Activated CD4-positive, alpha-beta memory T cell treated with anti-CD3 and anti-CD28 coated beads for 36 hours (primary cell): ENCODE measurements at regions not wholly inside any gene's neighbourhood (a gene's known extent, or its start where the extent isn't known, plus 50 kb on each side); places are given as distances from the start of the nearest gene placed in this dataset.
"Not testable (repeated sequence)": the region's sequence is repeated elsewhere in the genome, so short reads cannot be mapped to it uniquely, and the experiment has no call there.

Experiments used
- CTCF ChIA-PET: fragments of 350-600 bp; sonication (Branson Sonifier 250); formaldehyde crosslinking; loops from one replicate; lab custom pipeline; 2021; ENCODE audit warnings: antibody characterized with exemption, inconsistent platforms; lab: Charles Lee
- POLR2A ChIA-PET: fragments of 350-600 bp; sonication (Branson Sonifier 250); formaldehyde crosslinking; loops from one replicate; lab custom pipeline; 2021; ENCODE audit warnings: antibody characterized with exemption; lab: Charles Lee
- DNase-seq: peaks from one replicate; pipeline ENCODE4 v3.0.0-alpha.2; 2020
- H3K27ac Mint-ChIP-seq: one replicate; pipeline ENCODE4 v1.8.0; 2021; ENCODE audit warnings: mixed read lengths
- H3K27me3 Mint-ChIP-seq: one replicate; pipeline ENCODE4 v1.8.0; 2021; ENCODE audit warnings: mixed read lengths
- H3K36me3 Mint-ChIP-seq: one replicate; pipeline ENCODE4 v1.8.0; 2021; ENCODE audit warnings: mixed read lengths
- H3K4me1 Mint-ChIP-seq: one replicate; pipeline ENCODE4 v1.8.0; 2021; ENCODE audit warnings: low read depth, mixed read lengths
- H3K4me3 Mint-ChIP-seq: one replicate; pipeline ENCODE4 v1.8.0; 2021; ENCODE audit warnings: mild to moderate bottlenecking, mixed read lengths
- H3K9me3 Mint-ChIP-seq: one replicate; pipeline ENCODE4 v1.8.0; 2021; ENCODE audit warnings: mixed read lengths
- intact Hi-C: fragments of 100-400 bp; cut with micrococcal nuclease; formaldehyde crosslinking; loops from one replicate; pipeline ENCODE4 v1.15.1; 2023

DNA sequence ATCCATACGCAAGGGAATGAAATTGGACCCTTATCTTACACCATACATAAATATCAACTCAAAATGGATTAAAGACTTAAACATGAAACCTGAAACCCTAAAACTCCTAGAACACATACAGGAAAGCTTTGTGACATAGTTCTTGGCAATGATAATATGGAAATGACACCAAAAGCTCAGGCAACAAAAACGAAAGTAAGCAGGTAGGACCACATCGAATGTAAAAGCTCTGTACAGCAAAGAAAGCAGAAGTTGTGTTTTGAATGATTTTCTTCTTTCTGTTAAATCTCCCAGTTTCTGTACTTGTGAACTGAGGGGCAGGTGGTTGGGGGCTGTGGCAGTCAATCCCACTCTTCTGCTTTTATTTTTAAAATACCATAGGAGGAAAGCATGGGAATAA is 368.4 kb upstream of the PODXL start:
- ChIA-PET CTCF (no interaction called here), POLR2A (no interaction called here)
- H3K27me3 Mint-ChIP-seq = peaks cover 3% of the 10 kb centered on the region
- H3K9me3 Mint-ChIP-seq = no peaks in the 10 kb centered on the region
- no peaks in the 10 kb centered on the region for H3K36me3 Mint-ChIP-seq
- H3K4me3 Mint-ChIP-seq = no peak overlapping the region
- intact Hi-C loops = no loop called here
- no peak for DNase-seq
- H3K4me1 Mint-ChIP-seq = no peaks in the 10 kb centered on the region
- no peak overlapping the region for H3K27ac Mint-ChIP-seq

DNA sequence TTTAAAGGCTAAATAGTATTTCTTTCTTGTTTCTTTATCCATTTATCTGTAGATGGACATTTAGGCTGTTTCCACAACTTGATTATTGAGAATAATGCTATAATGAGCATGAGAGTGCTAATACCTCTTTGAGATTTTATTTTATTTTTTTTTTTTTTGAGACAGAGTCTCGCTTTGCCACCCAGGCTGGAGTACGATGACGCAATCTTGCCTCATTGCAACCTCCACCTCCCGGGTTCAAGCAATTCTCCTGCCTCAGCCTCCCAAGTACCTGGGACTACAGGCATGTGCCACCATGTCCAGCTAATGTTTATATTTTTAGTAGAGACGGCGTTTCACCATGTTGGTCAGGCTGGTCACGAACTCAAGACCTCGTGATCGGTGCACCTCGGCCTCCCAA is 366.5 kb upstream of the PODXL start:
- H3K4me1 Mint-ChIP-seq, H3K4me3 Mint-ChIP-seq, DNase-seq, CTCF ChIA-PET, POLR2A ChIA-PET, H3K27ac Mint-ChIP-seq, intact Hi-C loops, H3K27me3 Mint-ChIP-seq, H3K36me3 Mint-ChIP-seq, H3K9me3 Mint-ChIP-seq: not testable (repeated sequence)

DNA sequence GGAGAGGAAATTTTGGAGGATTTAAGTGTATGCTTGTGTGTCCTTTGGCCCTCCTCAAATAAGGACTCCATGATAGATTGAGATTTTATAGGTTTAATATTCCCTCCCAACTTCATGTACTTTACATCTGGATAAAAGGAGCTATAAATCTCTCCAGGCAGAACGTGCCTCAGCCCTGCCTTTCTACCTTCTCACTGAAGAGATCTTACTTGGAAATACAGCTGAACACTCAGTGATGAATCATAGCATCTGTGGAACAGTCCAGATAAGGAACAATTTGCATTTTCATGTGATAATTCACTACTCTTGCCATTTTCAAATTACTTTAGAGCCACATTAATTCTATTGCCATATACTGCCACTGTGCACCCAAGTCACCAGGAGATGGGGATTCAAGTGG is 364.6 kb upstream of the PODXL start:
- DNase-seq = no peak
- no peaks in the 10 kb centered on the region for H3K27me3 Mint-ChIP-seq
- intact Hi-C loops = no loop called here
- ChIA-PET POLR2A (no interaction called here), CTCF (no interaction called here)
- H3K4me1 Mint-ChIP-seq = no peaks in the 10 kb centered on the region
- H3K27ac Mint-ChIP-seq = no peak overlapping the region
- no peaks in the 10 kb centered on the region for H3K9me3 Mint-ChIP-seq
- H3K36me3 Mint-ChIP-seq = no peaks in the 10 kb centered on the region
- H3K4me3 Mint-ChIP-seq = no peak overlapping the region

DNA sequence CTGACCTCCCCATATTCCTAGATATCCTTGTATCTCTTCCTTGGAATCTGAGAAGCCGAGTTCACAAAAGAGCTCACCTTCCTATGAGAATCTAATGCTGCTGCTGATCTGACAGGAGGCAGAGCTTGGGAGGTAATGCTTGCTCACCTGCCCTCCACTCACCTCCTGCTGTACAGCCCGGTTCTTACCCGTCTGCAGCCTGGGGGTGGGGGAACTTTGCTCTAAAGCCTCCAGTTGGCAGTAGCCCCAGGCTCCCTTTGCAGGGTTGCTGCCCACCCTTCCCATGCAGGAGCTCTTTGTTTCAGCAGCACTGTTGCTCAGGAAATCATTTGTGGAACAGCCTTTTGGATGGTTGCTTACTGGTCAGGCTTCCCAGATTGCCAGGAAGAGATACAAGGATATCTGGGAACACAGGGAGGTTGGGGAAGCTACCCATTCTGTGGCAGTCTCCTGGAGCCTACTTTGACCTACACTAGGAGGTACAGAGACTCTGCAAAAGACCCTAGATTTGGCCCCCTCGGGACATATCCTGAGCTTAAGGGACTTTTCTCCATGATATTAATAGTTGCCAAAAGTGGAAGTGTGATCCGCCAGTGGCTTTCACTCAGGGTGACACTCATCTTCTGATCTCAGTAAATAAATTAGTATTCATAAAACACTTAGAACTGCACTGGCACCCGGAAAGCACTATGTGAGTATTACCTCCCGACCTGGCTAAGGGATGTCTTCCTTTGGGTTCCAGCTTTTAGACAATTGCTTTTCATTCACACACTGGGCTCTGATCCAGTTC is 363.7 kb upstream of the PODXL start:
- POLR2A ChIA-PET = no interaction called here
- Mint-ChIP-seq H3K36me3 (no peaks in the 10 kb centered on the region), H3K27me3 (no peaks in the 10 kb centered on the region), H3K4me3 (no peak overlapping the region), H3K9me3 (no peaks in the 10 kb centered on the region), H3K4me1 (no peaks in the 10 kb centered on the region), H3K27ac (no peak overlapping the region)
- intact Hi-C loops = no loop called here
- DNase-seq = no peak
- CTCF ChIA-PET = no interaction called here

DNA sequence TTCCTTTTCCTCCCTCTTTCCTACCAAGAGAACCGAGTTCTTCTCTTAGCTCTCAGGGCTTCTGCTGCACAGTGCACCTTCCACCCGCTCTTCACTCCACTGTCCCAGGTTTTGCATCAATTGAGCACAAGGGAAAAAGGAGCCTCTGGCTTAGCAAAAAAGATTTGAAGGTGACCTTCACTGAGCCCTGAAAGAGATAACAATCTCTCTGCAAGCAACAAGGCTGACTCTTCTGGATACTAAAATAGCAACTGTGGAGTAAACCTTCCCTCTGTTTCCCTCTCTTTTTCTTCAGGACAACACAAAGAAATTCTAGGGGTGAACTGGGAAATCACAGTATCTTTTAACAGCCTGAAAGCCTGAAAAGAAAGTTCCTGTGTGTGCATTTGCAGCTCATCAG is 354.7 kb upstream of the PODXL start:
- H3K4me3 Mint-ChIP-seq = no peak overlapping the region
- peaks cover 7% of the 10 kb centered on the region for H3K9me3 Mint-ChIP-seq
- H3K4me1 Mint-ChIP-seq = no peaks in the 10 kb centered on the region
- intact Hi-C loops = no loop called here
- peaks cover 27% of the 10 kb centered on the region for H3K27me3 Mint-ChIP-seq
- H3K36me3 Mint-ChIP-seq = no peaks in the 10 kb centered on the region
- POLR2A ChIA-PET = no interaction called here
- CTCF ChIA-PET = no interaction called here
- H3K27ac Mint-ChIP-seq = no peak overlapping the region
- no peak for DNase-seq

DNA sequence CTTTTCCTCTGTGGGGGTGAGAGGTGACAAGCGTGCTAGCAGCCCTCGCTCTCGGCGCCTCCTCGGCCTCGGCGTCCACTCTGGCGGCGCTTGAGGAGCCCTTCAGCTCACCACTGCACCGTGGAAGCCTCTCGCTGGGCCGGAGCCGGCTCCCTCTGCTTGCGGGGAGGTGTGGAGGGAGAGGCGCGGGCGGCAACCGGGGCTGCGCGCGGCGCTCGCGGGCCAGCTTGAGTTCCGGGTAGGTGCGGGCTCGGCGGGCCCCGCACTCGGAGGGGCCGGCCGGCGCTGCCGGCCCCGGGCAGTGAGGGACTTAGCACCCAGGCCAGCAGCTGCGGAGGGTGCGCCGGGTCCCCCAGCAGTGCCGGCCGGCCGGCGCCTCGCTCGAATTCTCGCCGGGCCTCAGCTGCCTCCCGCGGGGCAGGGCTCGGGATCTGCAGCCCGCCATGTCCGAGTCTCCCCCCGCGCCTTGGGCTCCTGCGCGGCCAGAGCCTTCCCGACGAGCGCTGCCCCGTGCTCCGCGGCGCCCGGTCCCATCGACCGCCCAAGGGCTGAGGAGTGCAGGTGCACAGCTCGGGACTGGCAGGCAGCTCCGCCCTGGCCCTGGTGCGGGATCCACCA is 352.8 kb upstream of the PODXL start:
- DNase-seq = no peak
- no peak overlapping the region for H3K27ac Mint-ChIP-seq
- no peaks in the 10 kb centered on the region for H3K4me1 Mint-ChIP-seq
- CTCF ChIA-PET = no interaction called here
- no peak overlapping the region for H3K4me3 Mint-ChIP-seq
- H3K9me3 Mint-ChIP-seq = peaks cover 4% of the 10 kb centered on the region
- H3K27me3 Mint-ChIP-seq = peaks cover 27% of the 10 kb centered on the region
- POLR2A ChIA-PET = no interaction called here
- intact Hi-C loops = no loop called here
- H3K36me3 Mint-ChIP-seq = no peaks in the 10 kb centered on the region

DNA sequence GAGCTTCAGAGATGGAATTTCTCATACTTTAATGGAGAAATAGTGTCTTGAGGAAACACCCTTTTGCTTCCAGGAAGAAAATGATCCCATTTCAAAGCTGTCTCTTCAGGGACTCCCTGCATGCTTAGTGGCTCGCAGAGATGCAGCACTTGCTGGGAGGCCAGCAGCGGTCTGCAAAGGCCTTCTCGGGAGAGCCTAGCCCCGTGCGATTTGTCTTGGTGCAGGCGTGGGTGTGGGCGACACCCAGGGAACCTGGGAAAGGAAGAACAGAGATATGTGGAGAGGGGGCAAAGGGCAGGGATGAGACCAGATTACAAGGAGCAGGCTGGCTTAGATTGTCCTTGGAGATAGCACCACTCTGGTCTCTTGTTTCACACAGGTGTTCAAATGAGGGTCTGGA is 352.3 kb upstream of the PODXL start:
- intact Hi-C loops = no loop called here
- no peak for DNase-seq
- Mint-ChIP-seq H3K27me3 (peaks cover 27% of the 10 kb centered on the region), H3K36me3 (no peaks in the 10 kb centered on the region), H3K4me1 (no peaks in the 10 kb centered on the region), H3K4me3 (no peak overlapping the region), H3K9me3 (peaks cover 8% of the 10 kb centered on the region), H3K27ac (no peak overlapping the region)
- POLR2A ChIA-PET = no interaction called here
- CTCF ChIA-PET = no interaction called here

DNA sequence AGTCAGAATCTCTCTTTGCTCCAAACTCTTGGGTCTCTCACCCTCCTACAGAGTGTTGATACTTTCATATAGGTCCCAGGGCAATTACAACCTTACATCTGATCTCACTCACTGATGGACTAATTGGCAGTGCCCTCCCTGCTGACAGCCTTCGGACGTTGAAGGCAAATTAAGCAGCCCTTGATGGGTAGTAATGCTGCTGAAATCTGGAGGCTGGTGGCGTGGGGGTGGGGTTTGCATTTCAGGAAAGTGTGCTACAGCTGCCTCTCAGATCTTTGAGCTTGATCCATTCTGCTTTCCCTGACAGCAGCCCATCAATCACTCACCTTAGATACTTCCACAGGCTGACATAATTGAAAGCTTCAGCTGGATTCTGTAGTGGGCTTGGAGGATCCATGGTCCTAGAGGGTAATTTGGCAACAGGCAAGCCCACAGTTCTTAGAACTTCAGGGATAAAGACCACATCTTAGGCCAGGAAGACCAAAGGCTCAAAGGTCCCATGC is 349.1 kb upstream of the PODXL start:
- H3K4me1 Mint-ChIP-seq = no peaks in the 10 kb centered on the region
- peaks cover 15% of the 10 kb centered on the region for H3K9me3 Mint-ChIP-seq
- H3K36me3 Mint-ChIP-seq = no peaks in the 10 kb centered on the region
- ChIA-PET CTCF (no interaction called here), POLR2A (no interaction called here)
- intact Hi-C loops = no loop called here
- H3K4me3 Mint-ChIP-seq = no peak overlapping the region
- no peak overlapping the region for H3K27ac Mint-ChIP-seq
- DNase-seq = no peak
- H3K27me3 Mint-ChIP-seq = peaks cover 21% of the 10 kb centered on the region

DNA sequence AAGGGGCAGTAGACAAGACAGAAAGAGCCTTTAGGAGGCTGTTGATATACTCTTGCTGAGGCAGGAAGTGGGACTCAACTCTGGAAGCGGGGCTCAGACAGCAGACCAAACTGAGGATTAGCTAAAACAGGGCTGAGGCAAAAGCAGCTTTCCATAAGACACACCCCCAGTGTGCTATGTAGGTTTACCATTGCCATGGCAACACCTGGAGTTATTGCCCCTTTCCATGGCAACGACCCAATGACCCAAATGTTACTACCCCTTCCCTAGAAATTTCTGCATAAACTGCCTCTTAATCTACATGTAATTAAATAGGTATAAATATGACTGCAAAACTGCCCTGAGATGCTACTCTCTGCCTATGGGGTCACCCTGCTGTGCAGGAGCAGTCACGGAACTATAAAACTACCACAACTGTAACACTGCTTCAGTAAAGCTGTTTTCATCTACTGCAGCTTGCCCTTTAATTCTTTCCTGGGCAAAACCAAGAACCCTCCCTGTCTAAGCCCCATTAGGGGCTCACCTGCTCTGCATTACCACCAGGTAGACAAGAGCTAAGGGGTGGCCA is 348.4 kb upstream of the PODXL start:
- intact Hi-C loops = no loop called here
- no peak for DNase-seq
- ChIA-PET CTCF (no interaction called here), POLR2A (no interaction called here)
- peaks cover 15% of the 10 kb centered on the region for H3K27me3 Mint-ChIP-seq
- no peaks in the 10 kb centered on the region for H3K36me3 Mint-ChIP-seq
- no peaks in the 10 kb centered on the region for H3K4me1 Mint-ChIP-seq
- H3K27ac Mint-ChIP-seq = no peak overlapping the region
- H3K9me3 Mint-ChIP-seq = peaks cover 11% of the 10 kb centered on the region
- no peak overlapping the region for H3K4me3 Mint-ChIP-seq

DNA sequence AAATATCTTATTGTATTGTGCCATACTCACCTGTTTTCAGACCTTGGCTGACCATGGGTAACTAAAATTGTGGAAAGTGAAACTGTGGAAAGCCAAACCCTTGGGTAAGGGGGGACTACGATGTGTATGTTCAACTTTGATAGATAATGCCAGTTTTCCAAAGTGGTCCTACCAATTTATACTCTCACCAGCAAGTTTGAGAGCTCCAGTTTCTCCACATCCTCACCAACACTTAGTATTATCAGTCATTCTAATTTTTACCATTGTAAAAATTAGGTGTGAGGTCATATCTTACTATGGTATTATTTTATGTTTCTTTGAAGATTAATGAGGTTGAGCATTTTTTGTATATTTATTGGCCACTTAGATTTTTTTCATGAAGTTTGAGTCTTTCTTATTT is 346.9 kb upstream of the PODXL start:
- no peaks in the 10 kb centered on the region for H3K36me3 Mint-ChIP-seq
- peaks cover 11% of the 10 kb centered on the region for H3K9me3 Mint-ChIP-seq
- intact Hi-C loops = no loop called here
- H3K4me3 Mint-ChIP-seq = no peak overlapping the region
- no peak overlapping the region for H3K27ac Mint-ChIP-seq
- no peak for DNase-seq
- no peaks in the 10 kb centered on the region for H3K4me1 Mint-ChIP-seq
- ChIA-PET POLR2A (no interaction called here), CTCF (no interaction called here)
- peaks cover 9% of the 10 kb centered on the region for H3K27me3 Mint-ChIP-seq

DNA sequence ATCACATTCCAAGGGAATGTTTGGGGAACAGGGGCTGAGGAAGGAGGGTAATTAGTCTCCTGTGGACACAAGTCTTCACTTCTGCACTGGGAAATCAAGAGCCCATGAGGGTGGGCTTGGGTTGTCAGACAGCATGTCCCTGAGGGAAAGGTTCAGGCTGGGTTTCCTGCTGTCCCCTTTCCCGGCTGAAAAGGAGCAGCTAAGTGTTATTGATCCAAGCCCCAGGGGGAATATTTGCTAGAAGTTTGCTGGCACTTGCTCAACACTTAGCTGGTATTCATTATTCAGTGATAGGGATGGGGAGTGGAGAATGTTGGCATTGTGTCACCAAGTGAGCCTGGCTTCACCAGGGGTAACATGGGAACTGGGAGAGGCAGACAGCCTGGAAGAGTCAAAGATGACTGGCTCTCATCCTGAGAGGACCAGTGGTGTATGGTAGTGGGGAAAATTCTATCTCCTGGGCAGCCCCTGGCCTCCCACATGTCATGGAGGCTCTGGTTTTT is 344.4 kb upstream of the PODXL start:
- POLR2A ChIA-PET = no interaction called here
- DNase-seq = no peak
- Mint-ChIP-seq H3K9me3 (peaks cover 11% of the 10 kb centered on the region), H3K4me3 (no peak overlapping the region), H3K4me1 (no peaks in the 10 kb centered on the region), H3K27ac (no peak overlapping the region), H3K36me3 (no peaks in the 10 kb centered on the region), H3K27me3 (peaks cover 5% of the 10 kb centered on the region)
- CTCF ChIA-PET = no interaction called here
- intact Hi-C loops = no loop called here

DNA sequence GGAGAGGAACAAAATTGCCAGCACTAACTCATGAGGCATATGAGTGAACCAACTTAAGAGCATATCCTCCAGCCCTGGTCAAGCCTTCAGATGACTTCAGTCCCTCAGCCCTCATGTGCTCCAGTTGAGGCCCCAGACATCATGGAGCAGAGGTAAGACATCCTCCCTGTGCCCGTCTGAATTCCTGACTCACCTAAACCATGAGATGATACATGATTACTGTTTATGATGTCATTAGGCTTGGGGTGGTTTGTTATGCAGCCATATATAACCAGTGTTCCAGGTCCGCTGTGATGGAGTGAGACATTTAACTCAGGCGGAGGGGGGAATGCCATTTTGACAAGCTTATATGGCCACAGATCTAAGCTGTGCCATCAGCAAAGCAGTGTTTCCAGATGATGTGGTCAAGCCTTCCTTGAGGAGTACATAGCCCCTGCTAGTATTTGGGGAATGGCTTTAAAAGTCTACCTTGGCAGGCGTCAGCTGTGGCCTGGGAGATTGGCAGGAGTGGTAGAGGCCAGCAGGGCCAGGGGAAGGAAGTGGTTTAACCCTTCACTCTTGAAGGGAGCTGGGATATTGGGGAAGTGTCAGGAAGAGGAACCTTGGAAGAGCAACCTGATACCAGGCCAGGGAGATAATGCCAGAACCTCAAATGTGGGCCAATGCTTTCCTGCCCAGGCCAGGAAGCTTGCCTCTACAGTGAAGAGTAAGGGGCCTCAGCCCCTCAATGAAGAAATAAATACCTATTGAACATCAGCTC is 343.0 kb upstream of the PODXL start:
- Mint-ChIP-seq H3K27ac (no peak overlapping the region), H3K4me1 (no peaks in the 10 kb centered on the region), H3K9me3 (peaks cover 11% of the 10 kb centered on the region), H3K4me3 (no peak overlapping the region), H3K27me3 (peaks cover 5% of the 10 kb centered on the region), H3K36me3 (no peaks in the 10 kb centered on the region)
- intact Hi-C loops = no loop called here
- DNase-seq = no peak
- CTCF ChIA-PET = no interaction called here
- POLR2A ChIA-PET = no interaction called here
